H1 (cell line): ENCODE measurements at regions not wholly inside any gene's neighbourhood (a gene's known extent, or its start where the extent isn't known, plus 50 kb on each side); places are given as distances from the start of the nearest gene placed in this dataset.

Source experiments
- CTCF ChIA-PET: fragments of 300-600 bp; sonication (Branson Sonifier 250); formaldehyde crosslinking; loops from one replicate; lab custom pipeline; 2021; ENCODE audit not compliant: partially characterized antibody; lab: Charles Lee
- POLR2A ChIA-PET: fragments of 300-600 bp; sonication (Branson Sonifier 250); formaldehyde crosslinking; loops from one replicate; lab custom pipeline; 2021; ENCODE audit warnings: inconsistent platforms; ENCODE audit not compliant: partially characterized antibody; lab: Charles Lee
- DNase-seq, 2 experiments: peaks; one replicate each; pipeline versions ENCODE4 v3.0.0 to v3.0.0-alpha.2; 2010 to 2022; ENCODE audit warnings: low spot score in 2 of 2, low read depth in 1 of 2, mixed read lengths in 1 of 2
- FAIRE-seq: peaks from 2 replicates; lab custom pipeline; 2011; peaks lifted over from hg19 to GRCh38; lab: Jason Lieb, UNC
- H2AFZ ChIP-seq: 2 replicates; pipeline ENCODE4 v1.8.1; 2012; ENCODE audit warnings: low read length, inconsistent platforms
- H2AK5ac ChIP-seq: 2 replicates; pipeline ENCODE4 v1.6.1; 2013; ENCODE audit warnings: low read depth, low read length
- H2BK120ac ChIP-seq: replicated peaks from 2 replicates; pipeline ENCODE3; 2013; ENCODE audit warnings: low read depth, low read length, inconsistent platforms
- H2BK12ac ChIP-seq: 2 replicates; pipeline ENCODE4 v1.6.1; 2013; ENCODE audit warnings: low read depth, low read length
- H2BK15ac ChIP-seq: 2 replicates; pipeline ENCODE4 v1.6.1; 2013; ENCODE audit warnings: low read length
- H2BK20ac ChIP-seq: 2 replicates; pipeline ENCODE4 v1.6.1; 2013; ENCODE audit warnings: low read length
- H2BK5ac ChIP-seq: 2 replicates; pipeline ENCODE4 v1.6.1; 2013; ENCODE audit warnings: low read depth, low read length
- H3K14ac ChIP-seq: 2 replicates; pipeline ENCODE4 v1.6.1; 2013; ENCODE audit warnings: inconsistent platforms; ENCODE audit not compliant: insufficient read length
- H3K18ac ChIP-seq: 2 replicates; pipeline ENCODE4 v1.6.1; 2013; ENCODE audit warnings: low read length; ENCODE audit errors: extremely low read depth
- H3K23ac ChIP-seq: 2 replicates; pipeline ENCODE4 v1.6.1; 2013; ENCODE audit warnings: inconsistent platforms; ENCODE audit not compliant: insufficient read length
- H3K23me2 ChIP-seq: 2 replicates; pipeline ENCODE4 v1.6.1; 2013; ENCODE audit warnings: low read depth, low read length
- H3K27ac ChIP-seq: 2 replicates; pipeline ENCODE4 v1.6.1; 2011; ENCODE audit warnings: low read depth, low read length, inconsistent platforms
- H3K27me3 ChIP-seq, 4 experiments: replicated peaks in 1 of 4; 1 replicate in 1 of 4; 2 replicates in 3 of 4; pipeline versions ENCODE4 v1.6.1 to v1.8.1; 2011 to 2013; ENCODE audit warnings: low read length in 3 of 4, mild to moderate bottlenecking in 3 of 4, inconsistent platforms in 2 of 4, mixed read lengths in 2 of 4, moderate library complexity in 1 of 4; ENCODE audit not compliant: control insufficient read depth in 3 of 4, insufficient read depth in 3 of 4; ENCODE audit errors: extremely low read depth in 1 of 4
- H3K36me3 ChIP-seq, 4 experiments: 2 replicates each; pipeline versions ENCODE4 v1.6.1 to v1.8.1; 2011 to 2013; ENCODE audit warnings: mild to moderate bottlenecking in 4 of 4, low read length in 3 of 4, moderate library complexity in 2 of 4, control low read depth in 1 of 4, inconsistent platforms in 1 of 4; ENCODE audit not compliant: insufficient read depth in 4 of 4, control insufficient read depth in 2 of 4
- H3K4ac ChIP-seq: replicated peaks from 2 replicates; pipeline ENCODE3; 2013; ENCODE audit warnings: low read length, low read depth, mixed read lengths, inconsistent platforms; ENCODE audit not compliant: insufficient read length
- H3K4me1 ChIP-seq, 4 experiments: replicated peaks in 1 of 4; 1 replicate in 1 of 4; 2 replicates in 3 of 4; pipeline versions ENCODE4 v1.6.1 to v1.8.1; 2011 to 2013; ENCODE audit warnings: low read length in 3 of 4, inconsistent platforms in 2 of 4, mixed read lengths in 1 of 4; ENCODE audit not compliant: insufficient read depth in 4 of 4, control insufficient read depth in 3 of 4
- H3K4me2 ChIP-seq, 2 experiments: 2 replicates each; pipeline versions ENCODE4 v1.6.1 to v1.8.1; 2011 to 2013; ENCODE audit warnings: low read depth in 2 of 2, low read length in 2 of 2, control low read depth in 1 of 2, inconsistent platforms in 1 of 2, mild to moderate bottlenecking in 1 of 2; ENCODE audit not compliant: insufficient read depth in 1 of 2
- H3K4me3 ChIP-seq, 4 experiments: fragments of 200-600, 300-600 bp in 1 of 4; sonication (generic), shearing (Covaris generic), sonication (Bioruptor Twin) in 1 of 4; 2 replicates each; pipeline versions ENCODE4 v1.5.1 to v1.8.1; 2011 to 2016; ENCODE audit warnings: low read length in 4 of 4, low read depth in 3 of 4, control low read depth in 2 of 4, inconsistent platforms in 2 of 4, mild to moderate bottlenecking in 2 of 4, mixed read lengths in 1 of 4, moderate library complexity in 1 of 4; ENCODE audit not compliant: insufficient read depth in 2 of 4; ENCODE audit errors: extremely low read depth in 1 of 4
- H3K56ac ChIP-seq: replicated peaks from 2 replicates; pipeline ENCODE3; 2013; ENCODE audit warnings: low read depth, mild to moderate bottlenecking, mixed read lengths, low read length, inconsistent platforms; ENCODE audit not compliant: insufficient read length
- H3K79me1 ChIP-seq: 2 replicates; pipeline ENCODE4 v1.6.1; 2013; ENCODE audit warnings: low read depth, low read length, control low read depth
- H3K79me2 ChIP-seq, 2 experiments: 2 replicates each; pipeline versions ENCODE4 v1.6.1 to v1.8.1; 2012 to 2013; ENCODE audit warnings: low read length in 2 of 2, mild to moderate bottlenecking in 2 of 2, inconsistent platforms in 1 of 2; ENCODE audit not compliant: insufficient read depth in 2 of 2, control insufficient read depth in 1 of 2
- H3K9ac ChIP-seq, 4 experiments: replicated peaks in 1 of 4; 1 replicate in 1 of 4; 2 replicates in 3 of 4; pipeline versions ENCODE4 v1.6.1 to v1.8.1; 2011 to 2013; ENCODE audit warnings: low read depth in 3 of 4, low read length in 3 of 4, control low read depth in 2 of 4, mild to moderate bottlenecking in 2 of 4, moderate library complexity in 2 of 4, inconsistent platforms in 1 of 4; ENCODE audit errors: extremely low read depth in 1 of 4
- H3K9me3 ChIP-seq, 2 experiments: 2 replicates each; pipeline versions ENCODE4 v1.6.1 to v1.8.1; 2012 to 2013; ENCODE audit warnings: mild to moderate bottlenecking in 2 of 2, moderate library complexity in 2 of 2, control low read depth in 1 of 2, inconsistent platforms in 1 of 2, low read depth in 1 of 2, low read length in 1 of 2, mixed read lengths in 1 of 2; ENCODE audit not compliant: insufficient read depth in 2 of 2
- H4K20me1 ChIP-seq, 2 experiments: replicated peaks in 1 of 2; 2 replicates each; pipeline versions ENCODE3 to v1.8.1; 2011 to 2013; ENCODE audit warnings: inconsistent platforms in 2 of 2, low read length in 2 of 2, mild to moderate bottlenecking in 1 of 2; ENCODE audit not compliant: insufficient read depth in 2 of 2, control insufficient read depth in 1 of 2
- H4K5ac ChIP-seq: 2 replicates; pipeline ENCODE4 v1.6.1; 2013; ENCODE audit warnings: low read length, low read depth, mixed read lengths, inconsistent platforms; ENCODE audit not compliant: insufficient read length
- H4K8ac ChIP-seq: 2 replicates; pipeline ENCODE4 v1.8.0; 2013; ENCODE audit warnings: mild to moderate bottlenecking, moderate library complexity, low read length, inconsistent platforms; ENCODE audit not compliant: insufficient read depth; ENCODE audit errors: extremely low read depth
- H4K91ac ChIP-seq: replicated peaks from 2 replicates; pipeline ENCODE3; 2013; ENCODE audit warnings: low read length, mixed read lengths, inconsistent platforms; ENCODE audit not compliant: insufficient read length
- CBX5 ChIP-seq: fragments of 300-800, 300-1000 bp; sonication (generic); IDR thresholded peaks from 2 replicates; pipeline ENCODE4 v1.7.1; 2016; ENCODE audit warnings: antibody characterized with exemption, low read length, low read depth
- CHD1 ChIP-seq: IDR thresholded peaks from 2 replicates; pipeline ENCODE4 v1.6.1; 2012; ENCODE audit warnings: low read depth, low read length, improper control_type of control experiment
- CREB1 ChIP-seq: IDR thresholded peaks from 2 replicates; pipeline ENCODE4 v1.6.1; 2012; ENCODE audit warnings: inconsistent platforms
- CTBP2 ChIP-seq: IDR thresholded peaks from 2 replicates; pipeline ENCODE4 v1.7.0; 2011; ENCODE audit warnings: borderline replicate concordance, mild to moderate bottlenecking, moderate library complexity, mixed read lengths, low read length; ENCODE audit not compliant: insufficient read depth, insufficient read length
- EGR1 ChIP-seq: IDR thresholded peaks from 2 replicates; pipeline ENCODE4 v1.6.1; 2011; ENCODE audit warnings: low read depth, low read length, borderline replicate concordance
- HDAC6 ChIP-seq: IDR thresholded peaks from one replicate; pipeline ENCODE4 v1.7.1; 2012; ENCODE audit warnings: low read depth, mild to moderate bottlenecking, inconsistent platforms, low read length, moderate library complexity
- JUN ChIP-seq: IDR thresholded peaks from 2 replicates; pipeline ENCODE4 v1.6.1; 2011; ENCODE audit warnings: low read depth, mild to moderate bottlenecking, improper control_type of control experiment, low read length
- MAFK ChIP-seq: IDR thresholded peaks from 2 replicates; pipeline ENCODE4 v1.6.1; 2012; ENCODE audit warnings: low read depth, mild to moderate bottlenecking, improper control_type of control experiment, low read length
- PHF8 ChIP-seq: fragments of 200-600 bp; sonication (generic); conservative IDR thresholded peaks from 2 replicates; pipeline ENCODE4 v1.7.1; 2012; ENCODE audit warnings: low read depth, mild to moderate bottlenecking, inconsistent platforms, low read length, moderate library complexity
- POLR2A ChIP-seq, 2 experiments: IDR thresholded peaks; 1 replicate in 1 of 2; 2 replicates in 1 of 2; pipeline ENCODE4 v1.6.1; 2011; ENCODE audit warnings: low read depth in 2 of 2, low read length in 2 of 2, mild to moderate bottlenecking in 2 of 2; ENCODE audit errors: control extremely low read depth in 1 of 2
- POLR2AphosphoS5 ChIP-seq: IDR thresholded peaks from 2 replicates; pipeline ENCODE4 v1.6.1; 2011; ENCODE audit warnings: low read depth, low read length
- RNF2 ChIP-seq: fragments of 200-900, 300-1000 bp; sonication (generic); IDR thresholded peaks from 2 replicates; pipeline ENCODE4 v1.7.1; 2016; ENCODE audit warnings: borderline replicate concordance, low read depth, mild to moderate bottlenecking, antibody characterized with exemption, low read length; ENCODE audit not compliant: poor library complexity, severe bottlenecking; ENCODE audit errors: missing control alignments
- SIRT6 ChIP-seq: IDR thresholded peaks from one replicate; pipeline ENCODE4 v1.7.1; 2012; ENCODE audit warnings: low read length, inconsistent platforms
- TF ChIP-seq, protein P1 (sequence below): IDR thresholded peaks from 2 replicates; pipeline ENCODE4 v1.6.1; 2012; ENCODE audit warnings: low read length, inconsistent platforms
- TF ChIP-seq, protein P2 (sequence below): IDR thresholded peaks from 2 replicates; pipeline ENCODE4 v1.6.1; 2012; ENCODE audit warnings: inconsistent platforms

GRCh38 chr14:87251011-87251410 is 742.0 kb downstream of the GALC start:
- no peaks in the 10 kb centered on the region; a peak in 1 of 8 replicates for H3K36me3 ChIP-seq
- no peak overlapping the region for H3K14ac ChIP-seq
- no peak overlapping the region for H4K8ac ChIP-seq
- H3K4ac ChIP-seq = no peak overlapping the region
- H3K23me2 ChIP-seq = no peaks in the 10 kb centered on the region
- no peak overlapping the region for H3K56ac ChIP-seq
- H2AK5ac ChIP-seq = no peak overlapping the region
- no peak overlapping the region for H3K4me3 ChIP-seq
- no peaks in the 10 kb centered on the region for H4K20me1 ChIP-seq
- no peak overlapping the region for H3K18ac ChIP-seq
- H3K23ac ChIP-seq = no peak overlapping the region
- H3K9ac ChIP-seq = no peak overlapping the region
- DNase-seq (no peak), FAIRE-seq (no peak)
- H2BK15ac ChIP-seq = no peak overlapping the region
- H3K4me1 ChIP-seq = no peaks in the 10 kb centered on the region
- H2BK12ac ChIP-seq = no peak overlapping the region
- H3K79me2 ChIP-seq = no peaks in the 10 kb centered on the region
- no peaks in the 10 kb centered on the region for H3K79me1 ChIP-seq
- no peak overlapping the region for H2BK20ac ChIP-seq
- no peak overlapping the region for H2AFZ ChIP-seq
- no peak overlapping the region for H3K27ac ChIP-seq
- no peak overlapping the region for H4K91ac ChIP-seq
- H3K9me3 ChIP-seq = peaks cover 0 to 4% of the 10 kb centered on the region in 2 experiments; a peak in 1 of 4 replicates
- ChIA-PET CTCF (interaction anchor here (0.6 to 1.5 kb wide), 2 partner anchors 19 to 419 kb away, joined by 3 read pairs; no protein-coding TSS in a partner anchor), POLR2A (no interaction called here)
- no peak overlapping the region for H4K5ac ChIP-seq
- H2BK120ac ChIP-seq = no peak overlapping the region
- H2BK5ac ChIP-seq = no peak overlapping the region
- H3K4me2 ChIP-seq = no peak overlapping the region
- no peaks in the 10 kb centered on the region for H3K27me3 ChIP-seq
- TF ChIP-seq SIRT6 = no peak
- TF ChIP-seq EGR1 = no peak
- TF ChIP-seq, protein P1, sequence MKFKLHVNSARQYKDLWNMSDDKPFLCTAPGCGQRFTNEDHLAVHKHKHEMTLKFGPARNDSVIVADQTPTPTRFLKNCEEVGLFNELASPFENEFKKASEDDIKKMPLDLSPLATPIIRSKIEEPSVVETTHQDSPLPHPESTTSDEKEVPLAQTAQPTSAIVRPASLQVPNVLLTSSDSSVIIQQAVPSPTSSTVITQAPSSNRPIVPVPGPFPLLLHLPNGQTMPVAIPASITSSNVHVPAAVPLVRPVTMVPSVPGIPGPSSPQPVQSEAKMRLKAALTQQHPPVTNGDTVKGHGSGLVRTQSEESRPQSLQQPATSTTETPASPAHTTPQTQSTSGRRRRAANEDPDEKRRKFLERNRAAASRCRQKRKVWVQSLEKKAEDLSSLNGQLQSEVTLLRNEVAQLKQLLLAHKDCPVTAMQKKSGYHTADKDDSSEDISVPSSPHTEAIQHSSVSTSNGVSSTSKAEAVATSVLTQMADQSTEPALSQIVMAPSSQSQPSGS = no peak
- no peak for TF ChIP-seq JUN
- TF ChIP-seq CREB1 = no peak
- TF ChIP-seq PHF8 = no peak
- TF ChIP-seq CHD1 = no peak
- TF ChIP-seq, protein P2, sequence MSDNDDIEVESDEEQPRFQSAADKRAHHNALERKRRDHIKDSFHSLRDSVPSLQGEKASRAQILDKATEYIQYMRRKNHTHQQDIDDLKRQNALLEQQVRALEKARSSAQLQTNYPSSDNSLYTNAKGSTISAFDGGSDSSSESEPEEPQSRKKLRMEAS = no peak
- TF ChIP-seq MAFK = no peak
- TF ChIP-seq RNF2 = no peak
- no peak for TF ChIP-seq POLR2AphosphoS5
- TF ChIP-seq HDAC6 = no peak
- TF ChIP-seq CBX5 = no peak
- TF ChIP-seq POLR2A (IDR thresholded peaks at IDR 0.05; ENCODE audit: control extremely low read depth in 1 of 2, low read depth in 2 of 2, low read length in 2 of 2) = no peak
- no peak for TF ChIP-seq CTBP2
